RKO (cell line): ENCODE measurements at regions not wholly inside any gene's neighbourhood (a gene's known extent, or its start where the extent isn't known, plus 50 kb on each side); places are given as distances from the start of the nearest gene placed in this dataset.

Source experiments
- DNase-seq: peaks from one replicate; pipeline ENCODE4 v3.0.0-alpha.2; 2016; ENCODE audit warnings: low spot score

- DNase-seq = no peak
Observed at GRCh38 chr3:176932433-176932832, 264.8 kb downstream of the TBL1XR1 start.

GRCh38 chr3:176931991-176932390, 265.3 kb downstream of the TBL1XR1 start:
- DNase-seq = no peak

- DNase-seq = no peak
Observed at GRCh38 chr3:176930942-176931341, 266.3 kb downstream of the TBL1XR1 start.

- no peak for DNase-seq
Observed at GRCh38 chr3:176928582-176928931, 268.7 kb downstream of the TBL1XR1 start.

GRCh38 chr3:176927706-176928581, 269.3 kb downstream of the TBL1XR1 start:
- DNase-seq = no peak

GRCh38 chr3:176927280-176927679, 270.0 kb downstream of the TBL1XR1 start:
- DNase-seq = no peak

GRCh38 chr3:176926688-176927087, 270.6 kb downstream of the TBL1XR1 start:
- no peak for DNase-seq

GRCh38 chr3:176926034-176926433, 271.2 kb downstream of the TBL1XR1 start:
- DNase-seq = no peak

GRCh38 chr3:176920766-176921160, 276.5 kb downstream of the TBL1XR1 start:
- no peak for DNase-seq

- DNase-seq = peak; percentile 47
Observed at GRCh38 chr3:176919836-176920765, 277.2 kb downstream of the TBL1XR1 start.

- no peak for DNase-seq
Observed at GRCh38 chr3:176916777-176917176, 280.5 kb downstream of the TBL1XR1 start.

GRCh38 chr3:176914764-176915163, 282.5 kb downstream of the TBL1XR1 start:
- no peak for DNase-seq

GRCh38 chr3:176911579-176911978, 285.7 kb downstream of the TBL1XR1 start:
- no peak for DNase-seq

- no peak for DNase-seq
Observed at GRCh38 chr3:176909044-176909443, 288.2 kb downstream of the TBL1XR1 start.

- no peak for DNase-seq
Observed at GRCh38 chr3:176906046-176906905, 291.0 kb downstream of the TBL1XR1 start.

GRCh38 chr3:176905331-176905730, 292.0 kb downstream of the TBL1XR1 start:
- no peak for DNase-seq

- DNase-seq = no peak
Observed at GRCh38 chr3:176904506-176904905, 292.8 kb downstream of the TBL1XR1 start.

GRCh38 chr3:176896640-176897039, 300.6 kb downstream of the TBL1XR1 start:
- DNase-seq = no peak

GRCh38 chr3:176896165-176896564, 301.1 kb downstream of the TBL1XR1 start:
- DNase-seq = no peak

- no peak for DNase-seq
Observed at GRCh38 chr3:176879710-176880109, 317.6 kb downstream of the TBL1XR1 start.

GRCh38 chr3:176873261-176873660, 324.0 kb downstream of the TBL1XR1 start:
- DNase-seq = no peak

- DNase-seq = peak; percentile 43
Observed at GRCh38 chr3:176872771-176873209, 324.5 kb downstream of the TBL1XR1 start.
